WTC11 (cell line): ENCODE measurements at regions not wholly inside any gene's neighbourhood (a gene's known extent, or its start where the extent isn't known, plus 50 kb on each side); places are given as distances from the start of the nearest gene placed in this dataset.

Experiments
- PRRX2 ChIP-seq: fragments of 250-450 bp; sonication (Bioruptor Pico); IDR thresholded peaks from 2 replicates; pipeline ENCODE4 v1.8.0; 2021; ENCODE audit warnings: mild to moderate bottlenecking
- SOX15 ChIP-seq: fragments of 250-450 bp; sonication (Bioruptor Pico); IDR thresholded peaks from 2 replicates; pipeline ENCODE4 v1.9.0; 2021; ENCODE audit warnings: mild to moderate bottlenecking
- TF ChIP-seq, protein P1 (sequence below): sonication (generic); formaldehyde crosslinking; IDR thresholded peaks from 2 replicates; pipeline ENCODE4 v1.8.1; 2023; ENCODE audit warnings: mild to moderate bottlenecking, moderate library complexity, missing genetic modification reagents
- TF ChIP-seq, protein P2 (sequence below): fragments of 250-450 bp; sonication (Bioruptor Pico); IDR thresholded peaks from 2 replicates; pipeline ENCODE4 v1.9.0; 2021; ENCODE audit warnings: mild to moderate bottlenecking
- TF ChIP-seq, protein P3 (sequence below): sonication (generic); formaldehyde crosslinking; IDR thresholded peaks from 2 replicates; pipeline ENCODE4 v1.8.1; 2023; ENCODE audit warnings: mild to moderate bottlenecking, missing genetic modification reagents
- TF ChIP-seq, protein P4 (sequence below): sonication (generic); formaldehyde crosslinking; IDR thresholded peaks from 2 replicates; pipeline ENCODE4 v1.8.0; 2022; ENCODE audit warnings: missing genetic modification reagents
- TF ChIP-seq, protein P5 (sequence below): sonication (generic); formaldehyde crosslinking; IDR thresholded peaks from 2 replicates; pipeline ENCODE4 v1.8.1; 2023; ENCODE audit warnings: mild to moderate bottlenecking, missing genetic modification reagents, borderline replicate concordance
- TF ChIP-seq, protein P6 (sequence below): fragments of 250-450 bp; sonication (Bioruptor Pico); IDR thresholded peaks from 2 replicates; pipeline ENCODE4 v1.9.0; 2021; ENCODE audit warnings: mild to moderate bottlenecking, borderline replicate concordance

DNA sequence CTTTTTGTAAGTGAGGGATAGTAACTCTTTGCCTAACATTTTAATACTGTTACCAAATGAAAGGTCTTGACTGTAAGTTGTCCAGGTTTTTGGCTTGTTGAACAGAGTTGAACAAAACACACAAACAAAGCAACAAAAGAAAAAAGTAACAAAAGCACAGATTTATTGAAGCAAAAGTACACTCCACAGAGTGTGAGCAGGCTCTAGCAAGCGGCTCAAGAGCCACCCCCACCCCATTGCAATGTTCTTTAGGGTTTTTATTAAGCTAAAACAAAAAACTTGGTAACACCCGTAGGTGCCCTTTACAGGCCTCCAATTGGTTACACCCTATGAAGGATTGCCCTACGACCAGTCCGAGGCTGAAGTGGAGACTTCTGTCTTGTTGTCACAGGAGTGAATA lies 197.4 kb upstream of the MAP3K1 start (continued):
- TF ChIP-seq, protein P1, sequence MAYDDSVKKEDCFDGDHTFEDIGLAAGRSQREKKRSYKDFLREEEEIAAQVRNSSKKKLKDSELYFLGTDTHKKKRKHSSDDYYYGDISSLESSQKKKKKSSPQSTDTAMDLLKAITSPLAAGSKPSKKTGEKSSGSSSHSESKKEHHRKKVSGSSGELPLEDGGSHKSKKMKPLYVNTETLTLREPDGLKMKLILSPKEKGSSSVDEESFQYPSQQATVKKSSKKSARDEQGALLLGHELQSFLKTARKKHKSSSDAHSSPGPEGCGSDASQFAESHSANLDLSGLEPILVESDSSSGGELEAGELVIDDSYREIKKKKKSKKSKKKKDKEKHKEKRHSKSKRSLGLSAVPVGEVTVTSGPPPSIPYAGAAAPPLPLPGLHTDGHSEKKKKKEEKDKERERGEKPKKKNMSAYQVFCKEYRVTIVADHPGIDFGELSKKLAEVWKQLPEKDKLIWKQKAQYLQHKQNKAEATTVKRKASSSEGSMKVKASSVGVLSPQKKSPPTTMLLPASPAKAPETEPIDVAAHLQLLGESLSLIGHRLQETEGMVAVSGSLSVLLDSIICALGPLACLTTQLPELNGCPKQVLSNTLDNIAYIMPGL = no peak
- TF ChIP-seq, protein P2, sequence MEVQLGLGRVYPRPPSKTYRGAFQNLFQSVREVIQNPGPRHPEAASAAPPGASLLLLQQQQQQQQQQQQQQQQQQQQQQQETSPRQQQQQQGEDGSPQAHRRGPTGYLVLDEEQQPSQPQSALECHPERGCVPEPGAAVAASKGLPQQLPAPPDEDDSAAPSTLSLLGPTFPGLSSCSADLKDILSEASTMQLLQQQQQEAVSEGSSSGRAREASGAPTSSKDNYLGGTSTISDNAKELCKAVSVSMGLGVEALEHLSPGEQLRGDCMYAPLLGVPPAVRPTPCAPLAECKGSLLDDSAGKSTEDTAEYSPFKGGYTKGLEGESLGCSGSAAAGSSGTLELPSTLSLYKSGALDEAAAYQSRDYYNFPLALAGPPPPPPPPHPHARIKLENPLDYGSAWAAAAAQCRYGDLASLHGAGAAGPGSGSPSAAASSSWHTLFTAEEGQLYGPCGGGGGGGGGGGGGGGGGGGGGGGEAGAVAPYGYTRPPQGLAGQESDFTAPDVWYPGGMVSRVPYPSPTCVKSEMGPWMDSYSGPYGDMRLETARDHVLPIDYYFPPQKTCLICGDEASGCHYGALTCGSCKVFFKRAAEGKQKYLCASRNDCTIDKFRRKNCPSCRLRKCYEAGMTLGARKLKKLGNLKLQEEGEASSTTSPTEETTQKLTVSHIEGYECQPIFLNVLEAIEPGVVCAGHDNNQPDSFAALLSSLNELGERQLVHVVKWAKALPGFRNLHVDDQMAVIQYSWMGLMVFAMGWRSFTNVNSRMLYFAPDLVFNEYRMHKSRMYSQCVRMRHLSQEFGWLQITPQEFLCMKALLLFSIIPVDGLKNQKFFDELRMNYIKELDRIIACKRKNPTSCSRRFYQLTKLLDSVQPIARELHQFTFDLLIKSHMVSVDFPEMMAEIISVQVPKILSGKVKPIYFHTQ (CRISPR knock-in tag) = no peak
- TF ChIP-seq, protein P3, sequence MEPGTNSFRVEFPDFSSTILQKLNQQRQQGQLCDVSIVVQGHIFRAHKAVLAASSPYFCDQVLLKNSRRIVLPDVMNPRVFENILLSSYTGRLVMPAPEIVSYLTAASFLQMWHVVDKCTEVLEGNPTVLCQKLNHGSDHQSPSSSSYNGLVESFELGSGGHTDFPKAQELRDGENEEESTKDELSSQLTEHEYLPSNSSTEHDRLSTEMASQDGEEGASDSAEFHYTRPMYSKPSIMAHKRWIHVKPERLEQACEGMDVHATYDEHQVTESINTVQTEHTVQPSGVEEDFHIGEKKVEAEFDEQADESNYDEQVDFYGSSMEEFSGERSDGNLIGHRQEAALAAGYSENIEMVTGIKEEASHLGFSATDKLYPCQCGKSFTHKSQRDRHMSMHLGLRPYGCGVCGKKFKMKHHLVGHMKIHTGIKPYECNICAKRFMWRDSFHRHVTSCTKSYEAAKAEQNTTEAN (CRISPR knock-in tag) = no peak
- TF ChIP-seq, protein P4, sequence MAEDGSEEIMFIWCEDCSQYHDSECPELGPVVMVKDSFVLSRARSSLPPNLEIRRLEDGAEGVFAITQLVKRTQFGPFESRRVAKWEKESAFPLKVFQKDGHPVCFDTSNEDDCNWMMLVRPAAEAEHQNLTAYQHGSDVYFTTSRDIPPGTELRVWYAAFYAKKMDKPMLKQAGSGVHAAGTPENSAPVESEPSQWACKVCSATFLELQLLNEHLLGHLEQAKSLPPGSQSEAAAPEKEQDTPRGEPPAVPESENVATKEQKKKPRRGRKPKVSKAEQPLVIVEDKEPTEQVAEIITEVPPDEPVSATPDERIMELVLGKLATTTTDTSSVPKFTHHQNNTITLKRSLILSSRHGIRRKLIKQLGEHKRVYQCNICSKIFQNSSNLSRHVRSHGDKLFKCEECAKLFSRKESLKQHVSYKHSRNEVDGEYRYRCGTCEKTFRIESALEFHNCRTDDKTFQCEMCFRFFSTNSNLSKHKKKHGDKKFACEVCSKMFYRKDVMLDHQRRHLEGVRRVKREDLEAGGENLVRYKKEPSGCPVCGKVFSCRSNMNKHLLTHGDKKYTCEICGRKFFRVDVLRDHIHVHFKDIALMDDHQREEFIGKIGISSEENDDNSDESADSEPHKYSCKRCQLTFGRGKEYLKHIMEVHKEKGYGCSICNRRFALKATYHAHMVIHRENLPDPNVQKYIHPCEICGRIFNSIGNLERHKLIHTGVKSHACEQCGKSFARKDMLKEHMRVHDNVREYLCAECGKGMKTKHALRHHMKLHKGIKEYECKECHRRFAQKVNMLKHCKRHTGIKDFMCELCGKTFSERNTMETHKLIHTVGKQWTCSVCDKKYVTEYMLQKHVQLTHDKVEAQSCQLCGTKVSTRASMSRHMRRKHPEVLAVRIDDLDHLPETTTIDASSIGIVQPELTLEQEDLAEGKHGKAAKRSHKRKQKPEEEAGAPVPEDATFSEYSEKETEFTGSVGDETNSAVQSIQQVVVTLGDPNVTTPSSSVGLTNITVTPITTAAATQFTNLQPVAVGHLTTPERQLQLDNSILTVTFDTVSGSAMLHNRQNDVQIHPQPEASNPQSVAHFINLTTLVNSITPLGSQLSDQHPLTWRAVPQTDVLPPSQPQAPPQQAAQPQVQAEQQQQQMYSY = no peak
- TF ChIP-seq SOX15 (CRISPR knock-in tag) = no peak
- TF ChIP-seq, protein P5, sequence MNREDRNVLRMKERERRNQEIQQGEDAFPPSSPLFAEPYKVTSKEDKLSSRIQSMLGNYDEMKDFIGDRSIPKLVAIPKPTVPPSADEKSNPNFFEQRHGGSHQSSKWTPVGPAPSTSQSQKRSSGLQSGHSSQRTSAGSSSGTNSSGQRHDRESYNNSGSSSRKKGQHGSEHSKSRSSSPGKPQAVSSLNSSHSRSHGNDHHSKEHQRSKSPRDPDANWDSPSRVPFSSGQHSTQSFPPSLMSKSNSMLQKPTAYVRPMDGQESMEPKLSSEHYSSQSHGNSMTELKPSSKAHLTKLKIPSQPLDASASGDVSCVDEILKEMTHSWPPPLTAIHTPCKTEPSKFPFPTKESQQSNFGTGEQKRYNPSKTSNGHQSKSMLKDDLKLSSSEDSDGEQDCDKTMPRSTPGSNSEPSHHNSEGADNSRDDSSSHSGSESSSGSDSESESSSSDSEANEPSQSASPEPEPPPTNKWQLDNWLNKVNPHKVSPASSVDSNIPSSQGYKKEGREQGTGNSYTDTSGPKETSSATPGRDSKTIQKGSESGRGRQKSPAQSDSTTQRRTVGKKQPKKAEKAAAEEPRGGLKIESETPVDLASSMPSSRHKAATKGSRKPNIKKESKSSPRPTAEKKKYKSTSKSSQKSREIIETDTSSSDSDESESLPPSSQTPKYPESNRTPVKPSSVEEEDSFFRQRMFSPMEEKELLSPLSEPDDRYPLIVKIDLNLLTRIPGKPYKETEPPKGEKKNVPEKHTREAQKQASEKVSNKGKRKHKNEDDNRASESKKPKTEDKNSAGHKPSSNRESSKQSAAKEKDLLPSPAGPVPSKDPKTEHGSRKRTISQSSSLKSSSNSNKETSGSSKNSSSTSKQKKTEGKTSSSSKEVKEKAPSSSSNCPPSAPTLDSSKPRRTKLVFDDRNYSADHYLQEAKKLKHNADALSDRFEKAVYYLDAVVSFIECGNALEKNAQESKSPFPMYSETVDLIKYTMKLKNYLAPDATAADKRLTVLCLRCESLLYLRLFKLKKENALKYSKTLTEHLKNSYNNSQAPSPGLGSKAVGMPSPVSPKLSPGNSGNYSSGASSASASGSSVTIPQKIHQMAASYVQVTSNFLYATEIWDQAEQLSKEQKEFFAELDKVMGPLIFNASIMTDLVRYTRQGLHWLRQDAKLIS (CRISPR knock-in tag) = no peak
- TF ChIP-seq, protein P6, sequence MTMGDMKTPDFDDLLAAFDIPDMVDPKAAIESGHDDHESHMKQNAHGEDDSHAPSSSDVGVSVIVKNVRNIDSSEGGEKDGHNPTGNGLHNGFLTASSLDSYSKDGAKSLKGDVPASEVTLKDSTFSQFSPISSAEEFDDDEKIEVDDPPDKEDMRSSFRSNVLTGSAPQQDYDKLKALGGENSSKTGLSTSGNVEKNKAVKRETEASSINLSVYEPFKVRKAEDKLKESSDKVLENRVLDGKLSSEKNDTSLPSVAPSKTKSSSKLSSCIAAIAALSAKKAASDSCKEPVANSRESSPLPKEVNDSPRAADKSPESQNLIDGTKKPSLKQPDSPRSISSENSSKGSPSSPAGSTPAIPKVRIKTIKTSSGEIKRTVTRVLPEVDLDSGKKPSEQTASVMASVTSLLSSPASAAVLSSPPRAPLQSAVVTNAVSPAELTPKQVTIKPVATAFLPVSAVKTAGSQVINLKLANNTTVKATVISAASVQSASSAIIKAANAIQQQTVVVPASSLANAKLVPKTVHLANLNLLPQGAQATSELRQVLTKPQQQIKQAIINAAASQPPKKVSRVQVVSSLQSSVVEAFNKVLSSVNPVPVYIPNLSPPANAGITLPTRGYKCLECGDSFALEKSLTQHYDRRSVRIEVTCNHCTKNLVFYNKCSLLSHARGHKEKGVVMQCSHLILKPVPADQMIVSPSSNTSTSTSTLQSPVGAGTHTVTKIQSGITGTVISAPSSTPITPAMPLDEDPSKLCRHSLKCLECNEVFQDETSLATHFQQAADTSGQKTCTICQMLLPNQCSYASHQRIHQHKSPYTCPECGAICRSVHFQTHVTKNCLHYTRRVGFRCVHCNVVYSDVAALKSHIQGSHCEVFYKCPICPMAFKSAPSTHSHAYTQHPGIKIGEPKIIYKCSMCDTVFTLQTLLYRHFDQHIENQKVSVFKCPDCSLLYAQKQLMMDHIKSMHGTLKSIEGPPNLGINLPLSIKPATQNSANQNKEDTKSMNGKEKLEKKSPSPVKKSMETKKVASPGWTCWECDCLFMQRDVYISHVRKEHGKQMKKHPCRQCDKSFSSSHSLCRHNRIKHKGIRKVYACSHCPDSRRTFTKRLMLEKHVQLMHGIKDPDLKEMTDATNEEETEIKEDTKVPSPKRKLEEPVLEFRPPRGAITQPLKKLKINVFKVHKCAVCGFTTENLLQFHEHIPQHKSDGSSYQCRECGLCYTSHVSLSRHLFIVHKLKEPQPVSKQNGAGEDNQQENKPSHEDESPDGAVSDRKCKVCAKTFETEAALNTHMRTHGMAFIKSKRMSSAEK (CRISPR knock-in tag) = no peak
- no peak for TF ChIP-seq PRRX2
- TF ChIP-seq, all 79 proteins: peak for 0
